NOMO-1 treated with DMSO at 0.1 percent for 48 hours (cell line): ENCODE measurements at regions not wholly inside any gene's neighbourhood (a gene's known extent, or its start where the extent isn't known, plus 50 kb on each side); places are given as distances from the start of the nearest gene placed in this dataset.
A peak's percentile ranks its signal among the peaks of the same experiment; 100 is the strongest.

Source experiments
- DNase-seq: peaks from one replicate; lab custom pipeline; 2025; ENCODE audit not compliant: unreplicated experiment; lab: John Stamatoyannopoulos, UW

- DNase-seq, result no peak
Measured at GRCh38 chr2:122471753-122472152, 716.3 kb downstream of the TSN start.

- no peak for DNase-seq
Measured at GRCh38 chr2:122478117-122478516, 722.7 kb downstream of the TSN start.

DNA sequence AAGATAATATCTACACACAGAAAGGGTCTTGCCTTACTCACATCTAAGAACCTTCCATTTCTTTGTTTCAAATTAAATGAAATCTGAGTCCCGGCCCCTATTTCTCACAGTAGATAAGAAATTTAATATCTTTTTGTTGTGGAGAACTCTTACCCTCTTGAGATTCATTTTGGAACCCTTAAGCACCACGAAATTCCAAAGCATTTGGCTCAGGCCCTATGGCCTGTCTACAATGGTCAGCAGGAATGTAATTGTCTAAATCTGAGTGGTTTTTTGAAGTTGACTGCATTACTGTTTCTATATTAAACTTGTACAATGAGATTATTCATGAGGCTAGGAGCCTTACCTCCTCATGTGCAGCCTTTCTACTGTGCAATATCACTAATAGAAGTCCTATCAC is 723.3 kb downstream of the TSN start:
- DNase-seq, result no peak

GRCh38 chr2:122480501-122481243 is 725.2 kb downstream of the TSN start:
- DNase-seq, result no peak

DNA sequence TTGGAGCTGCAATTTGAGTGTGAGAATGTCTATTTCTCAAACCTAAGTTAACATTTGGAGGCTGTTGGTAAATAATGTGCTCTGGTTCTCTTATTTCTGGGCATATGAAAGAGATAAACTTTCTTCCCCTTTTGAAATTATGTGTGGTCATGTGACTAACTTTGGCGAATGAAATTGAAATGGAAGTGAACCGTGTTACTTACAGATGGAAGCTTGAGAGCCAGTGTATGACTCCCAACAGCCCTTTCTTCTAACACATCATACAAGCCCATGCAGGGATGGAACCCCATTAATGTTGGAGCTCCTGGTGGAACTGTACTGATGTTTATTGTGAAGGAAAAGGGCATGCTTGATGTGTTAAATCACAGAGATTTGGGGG is 725.8 kb downstream of the TSN start:
- DNase-seq, result peak; percentile 3

GRCh38 chr2:122481717-122482116 is 726.3 kb downstream of the TSN start:
- DNase-seq, result no peak

DNA sequence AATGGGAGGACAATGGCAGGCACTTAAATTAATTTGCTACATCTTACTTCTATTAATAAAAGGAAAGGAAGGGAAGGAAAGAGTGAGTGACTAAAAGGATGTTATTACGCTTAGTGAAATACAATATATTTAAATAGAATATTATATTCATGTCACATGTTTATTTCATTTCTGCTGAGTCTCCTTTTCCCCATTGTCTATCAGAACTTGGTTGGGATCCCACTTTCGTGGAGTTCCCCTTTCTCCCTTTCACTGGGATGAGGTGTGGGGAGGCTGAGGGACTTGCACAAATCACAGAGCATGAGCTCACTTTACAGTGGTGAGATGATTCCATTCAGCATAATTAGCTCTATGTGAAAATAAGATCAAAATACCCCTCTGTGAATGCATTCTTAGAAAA is 730.6 kb downstream of the TSN start:
- no peak for DNase-seq

- no peak for DNase-seq
Measured at GRCh38 chr2:122486705-122487415, 731.4 kb downstream of the TSN start.

DNA sequence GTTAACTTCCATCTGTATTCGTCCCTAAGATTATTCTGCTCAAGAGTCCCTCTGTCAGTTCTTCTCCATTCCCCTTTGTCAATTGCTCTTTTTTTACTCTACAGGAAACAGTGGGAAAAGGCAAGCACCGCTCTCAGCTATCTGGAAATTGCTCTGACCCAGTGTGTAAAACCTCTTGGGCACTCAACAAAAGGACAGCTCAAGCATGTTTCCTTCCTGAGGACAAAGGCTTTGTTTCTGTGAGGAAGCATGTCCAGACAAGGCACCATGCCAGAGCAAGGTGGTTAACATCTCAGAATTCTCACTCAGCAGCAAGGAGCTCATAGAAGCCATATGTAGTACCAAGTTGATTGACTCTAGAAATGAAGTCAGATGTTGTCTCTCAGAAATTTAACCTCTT is 735.6 kb downstream of the TSN start:
- no peak for DNase-seq

DNA sequence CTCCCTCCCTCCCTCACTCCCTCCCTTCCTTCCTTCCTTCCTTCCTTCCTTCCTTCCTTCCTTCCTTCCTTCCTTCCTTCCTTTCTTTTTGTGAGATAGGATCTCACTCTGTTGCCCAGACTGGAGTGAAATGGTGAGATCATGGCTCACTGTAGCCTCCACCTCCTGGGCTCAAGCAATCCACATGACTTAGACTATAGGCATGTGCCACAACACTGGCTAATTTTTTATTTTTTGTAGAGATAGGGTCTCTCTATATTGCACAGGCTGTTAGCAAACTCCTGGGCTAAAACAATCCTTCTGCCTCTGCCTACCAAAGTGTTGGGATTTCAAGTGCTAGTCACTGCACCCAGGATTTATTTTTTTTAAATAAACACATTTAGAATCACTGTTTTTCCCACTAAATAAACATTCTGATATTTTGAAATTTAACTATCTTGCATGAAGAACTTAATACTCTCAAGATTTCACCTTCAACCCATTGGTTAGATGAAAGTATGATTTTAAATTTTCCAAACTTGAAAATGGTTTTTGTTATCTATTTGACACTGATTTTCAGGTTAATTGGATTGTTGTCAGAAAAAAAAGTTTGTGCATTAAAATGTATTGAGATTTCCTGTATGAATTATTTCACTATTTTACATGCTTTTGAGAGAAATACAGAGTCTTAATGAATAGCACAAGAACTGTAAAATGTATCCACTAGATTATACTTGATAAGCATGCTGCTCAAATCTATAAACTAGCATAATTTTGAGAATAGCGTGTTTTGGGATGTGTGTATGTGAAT is 745.1 kb downstream of the TSN start:
- no peak for DNase-seq

- no peak for DNase-seq
Measured at GRCh38 chr2:122506620-122507019, 751.2 kb downstream of the TSN start.

DNA sequence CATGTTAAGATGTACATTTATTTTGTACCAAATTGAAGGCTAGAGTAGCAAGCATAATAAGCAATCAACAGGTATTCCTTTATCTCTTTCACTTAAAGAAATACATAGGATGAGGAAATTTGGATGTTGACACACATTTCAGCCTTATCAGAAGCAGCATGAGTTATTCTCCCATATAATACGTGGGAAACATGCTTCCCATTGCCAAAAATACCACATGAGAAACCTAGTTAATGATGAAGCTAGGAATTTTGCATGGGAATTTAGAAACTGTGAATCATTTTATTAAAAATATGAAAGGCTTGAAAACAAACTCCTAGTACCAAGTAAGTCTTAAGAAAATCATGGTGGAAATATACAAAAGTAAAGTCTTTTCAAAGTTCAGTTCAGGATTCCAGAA is 751.8 kb downstream of the TSN start:
- DNase-seq, result no peak

DNA sequence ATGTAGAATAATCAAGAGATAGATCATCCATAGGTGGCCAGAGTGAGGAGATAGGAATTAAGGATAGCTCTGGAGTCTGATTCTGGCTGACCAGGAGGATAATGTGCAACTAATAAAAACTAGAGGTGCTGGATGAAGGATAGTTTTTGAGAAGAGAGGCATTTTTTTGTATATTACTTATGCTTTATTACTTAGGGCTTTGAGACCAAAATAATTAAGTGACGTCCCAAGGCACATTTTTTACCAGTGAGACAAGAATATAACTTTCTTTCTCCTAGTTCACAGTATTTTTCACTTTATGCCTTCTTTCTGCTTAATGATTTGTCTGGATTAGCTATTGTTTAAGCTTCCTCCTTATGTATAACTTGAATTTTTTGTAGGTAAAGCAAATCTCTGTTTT is 756.6 kb downstream of the TSN start:
- DNase-seq, result no peak

- no peak for DNase-seq
Measured at GRCh38 chr2:122514451-122514996, 759.1 kb downstream of the TSN start.

DNA sequence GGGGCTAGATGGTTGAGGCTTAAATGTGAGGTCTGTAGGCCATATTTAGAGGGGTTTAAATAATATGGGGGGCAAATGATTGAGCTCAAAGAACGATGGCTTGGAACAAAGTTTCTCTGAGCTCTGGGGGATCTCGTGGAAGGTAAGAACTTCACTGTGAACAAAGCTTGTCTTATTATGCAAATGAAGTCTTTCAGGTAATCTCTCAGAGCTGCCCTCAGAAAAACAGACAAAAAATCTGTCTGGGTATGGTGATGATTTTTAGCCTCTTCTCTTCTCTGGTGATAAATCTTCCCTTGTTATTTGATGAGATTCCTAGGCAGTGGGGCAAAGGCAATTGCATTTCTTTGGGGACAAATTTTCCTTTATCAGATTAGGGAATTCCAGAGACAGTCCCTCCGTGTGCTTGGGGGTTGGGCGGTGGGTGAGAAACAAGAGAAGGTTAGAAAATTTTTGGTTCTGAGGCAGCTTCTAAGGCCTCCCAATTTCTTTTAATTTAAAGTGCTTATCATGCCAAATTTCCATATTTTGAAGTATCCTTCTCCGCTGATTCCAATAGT is 760.4 kb downstream of the TSN start:
- no peak for DNase-seq

GRCh38 chr2:122516775-122517174 is 761.3 kb downstream of the TSN start:
- no peak for DNase-seq

- DNase-seq, result no peak
Measured at GRCh38 chr2:122519366-122519765, 763.9 kb downstream of the TSN start.

GRCh38 chr2:122519821-122520611 is 764.6 kb downstream of the TSN start:
- no peak for DNase-seq

DNA sequence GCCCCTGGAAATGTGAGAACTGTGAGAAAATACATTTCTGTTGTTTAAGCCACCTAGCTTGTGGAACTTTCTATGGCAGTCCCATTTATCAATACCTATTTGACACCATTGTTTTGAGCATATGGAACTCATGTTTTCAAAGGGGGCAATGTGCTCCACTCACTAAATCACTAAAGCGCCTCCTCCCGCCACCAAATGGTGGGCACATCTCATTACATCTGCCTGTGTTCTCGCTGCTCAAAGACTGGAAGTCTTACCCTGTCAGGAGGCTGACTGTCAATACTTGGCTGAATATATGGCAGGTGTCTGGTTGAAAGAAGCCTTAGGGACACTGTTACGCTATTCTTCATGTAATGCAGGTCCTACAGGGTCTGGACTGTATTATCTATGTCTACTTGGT is 767.7 kb downstream of the TSN start:
- DNase-seq, result no peak

DNA sequence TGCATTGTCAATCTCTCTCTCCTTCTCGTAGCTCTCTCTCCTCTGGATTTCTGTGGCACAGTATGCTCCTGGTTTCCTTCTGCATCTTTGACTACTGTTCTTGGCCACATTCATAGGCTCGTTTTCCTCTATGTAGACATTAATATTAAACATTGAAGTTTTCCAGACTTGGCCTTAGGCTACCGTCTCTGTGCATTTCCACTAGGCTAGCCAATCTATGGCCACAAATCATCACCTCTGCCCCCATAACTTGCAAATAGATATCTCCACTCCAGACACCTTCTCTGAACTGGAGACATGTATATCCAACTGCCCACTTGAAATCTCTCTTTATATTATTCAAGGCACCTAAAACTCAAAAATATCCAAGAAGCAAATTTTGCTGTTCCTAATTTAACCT is 768.5 kb downstream of the TSN start:
- DNase-seq, result no peak

- no peak for DNase-seq
Measured at GRCh38 chr2:122525336-122525735, 769.9 kb downstream of the TSN start.
